ENCODE measurements at regions not wholly inside any gene's neighbourhood (a gene's known extent, or its start where the extent isn't known, plus 50 kb on each side); places are given as distances from the start of the nearest gene placed in this dataset.

DNA sequence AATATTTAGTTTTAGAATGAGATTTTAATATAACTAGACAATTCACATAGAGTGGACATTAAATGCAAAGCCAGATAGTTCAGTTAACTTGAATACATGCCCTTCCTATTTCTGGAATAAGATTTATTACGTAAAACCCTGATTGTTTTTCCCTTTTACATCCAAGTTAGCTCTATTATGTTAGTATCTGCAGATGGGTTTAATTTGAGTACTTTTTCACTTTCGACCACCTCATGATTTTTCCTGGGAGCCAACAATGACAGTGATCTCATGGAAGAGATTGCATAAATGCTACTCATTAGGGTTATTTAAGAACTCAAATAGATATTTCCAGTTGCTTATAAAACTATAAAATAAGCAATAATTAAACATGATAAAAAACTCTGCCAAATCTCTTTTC lies 199.4 kb upstream of the PTGFR start (continued):
- TF ChIP-seq EZH2phosphoT487 (IDR thresholded peaks at IDR 0.05; ENCODE audit: borderline replicate concordance) (no peak), YY1 (IDR thresholded peaks at IDR 0.05; ENCODE audit: extremely low read depth, insufficient replicate concordance, low read depth, low read length) (no peak), ZBTB33 (IDR thresholded peaks at IDR 0.05; ENCODE audit: extremely low read depth, insufficient replicate concordance, low read length) (no peak), MAX (IDR thresholded peaks at IDR 0.05) (no peak), CEBPB (IDR thresholded peaks at IDR 0.05; ENCODE audit: low read depth) (no peak), SP1 (IDR thresholded peaks at IDR 0.05; ENCODE audit: low read depth) (no peak), ZFX (IDR thresholded peaks at IDR 0.05) (no peak), POLR2AphosphoS5 (IDR thresholded peaks at IDR 0.05; ENCODE audit: low read depth, low read length) (no peak), ATF3 (IDR thresholded peaks at IDR 0.05) (no peak), POLR2A (IDR thresholded peaks at IDR 0.05; ENCODE audit: borderline replicate concordance, extremely low read depth, insufficient read depth, insufficient read length) (no peak)

- Histone ChIP-seq H3K9me3 (ENCODE audit: control insufficient read depth in 1 of 2, insufficient read depth in 1 of 2, low read depth in 1 of 2, low read length in 2 of 2) (no peaks in the 10 kb centered on the region), H3K9ac (ENCODE audit: low read length) (no peak overlapping the region), H3K36me3 (ENCODE audit: control insufficient read depth in 1 of 2, insufficient read depth in 2 of 2, low read length in 2 of 2) (no peaks in the 10 kb centered on the region), H3K4me2 (ENCODE audit: low read length) (no peak overlapping the region), H3K9me2 (ENCODE audit: insufficient read depth) (no peaks in the 10 kb centered on the region), H3K4me1 (ENCODE audit: control insufficient read depth in 1 of 2, insufficient read depth in 2 of 2, low read length in 2 of 2) (no peaks in the 10 kb centered on the region), H2AFZ (ENCODE audit: low read depth, low read length, poor library complexity, severe bottlenecking) (no peak overlapping the region), H3K27ac (ENCODE audit: low read depth, low read length) (no peak overlapping the region), H3K27me3 (ENCODE audit: insufficient read depth, low read length) (no peaks in the 10 kb centered on the region), H4K20me1 (ENCODE audit: insufficient read depth) (no peaks in the 10 kb centered on the region), H3K79me2 (ENCODE audit: insufficient read depth, low read length) (no peaks in the 10 kb centered on the region), H3K4me3 (replicated peaks in 1 of 2; ENCODE audit: low read depth in 1 of 2, low read length in 2 of 2) (no peak overlapping the region)
- intact Hi-C loops (cut with micrococcal nuclease): no loop called here
- ChIA-PET RAD21 (ENCODE audit: low non-redundant PET in 1 of 2, low total read pairs in 2 of 2, uncharacterized antibody in 2 of 2, unreplicated experiment in 2 of 2) (no interaction called here), CTCF (no interaction called here), POLR2A (no interaction called here)
- BruUV-seq (replicated peaks): no TSS peak
- TF ChIP-seq POLR2AphosphoS5 (IDR thresholded peaks at IDR 0.05; ENCODE audit: low read depth, low read length) (no peak), FOSL1 (IDR thresholded peaks at IDR 0.05; ENCODE audit: low read depth) (no peak), CTCF (IDR thresholded peaks at IDR 0.05 in 2 of 3, conservative IDR thresholded peaks at IDR 0.05 in 1 of 3; ENCODE audit: borderline replicate concordance in 1 of 3, insufficient read depth in 1 of 3, low read depth in 2 of 3, low read length in 2 of 3) (no peak), TCF7L2 (IDR thresholded peaks at IDR 0.05; ENCODE audit: borderline replicate concordance, extremely low read depth, insufficient read depth, insufficient read length) (no peak), REST (IDR thresholded peaks at IDR 0.05; ENCODE audit: low read depth) (no peak), SP1 (IDR thresholded peaks at IDR 0.05; ENCODE audit: low read depth) (no peak), ZNF274 (IDR thresholded peaks at IDR 0.05; ENCODE audit: low read depth, low read length) (no peak), ZFX (IDR thresholded peaks at IDR 0.05) (no peak), SIN3A (IDR thresholded peaks at IDR 0.05; ENCODE audit: low read depth) (no peak)
- no peak for DNase-seq (ENCODE audit: low read depth, low spot score)
- no peak for ATAC-seq
Measured at GRCh38 chr1:78291872-78292271, 198.9 kb upstream of the PTGFR start.

Data from HCT116 (cell line).